ENCODE measurements at regions not wholly inside any gene's neighbourhood (a gene's known extent, or its start where the extent isn't known, plus 50 kb on each side); places are given as distances from the start of the nearest gene placed in this dataset.

DNA sequence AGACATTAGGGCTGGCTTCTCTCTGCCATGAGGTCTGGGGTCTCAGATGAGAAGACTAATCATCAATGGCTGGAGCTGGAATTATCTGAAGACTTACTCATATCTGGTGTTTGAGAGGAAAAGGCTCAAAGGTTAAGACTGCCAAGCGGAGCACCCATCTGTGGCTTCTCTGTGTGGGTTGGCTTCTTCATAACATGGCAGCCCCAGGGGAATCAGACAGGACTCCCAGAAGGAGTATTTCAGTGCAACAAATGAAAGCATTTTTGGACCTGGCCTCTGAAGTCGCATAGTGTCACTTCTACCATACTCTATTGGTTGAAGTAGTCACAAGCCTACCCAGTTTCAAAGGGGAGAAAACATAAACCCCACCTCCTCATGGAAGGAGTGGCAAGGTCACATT, 171.8 kb upstream of the KRR1 start:
- Histone ChIP-seq H3K36me3 (ENCODE audit: control insufficient read depth, insufficient read depth, low read length) (no peaks in the 10 kb centered on the region), H3K27me3 (ENCODE audit: control insufficient read depth, insufficient read depth, low read length) (no peaks in the 10 kb centered on the region), H3K9ac (ENCODE audit: low read length) (no peak overlapping the region), H3K4me1 (ENCODE audit: control insufficient read depth, insufficient read depth, low read length) (no peaks in the 10 kb centered on the region), H3K27ac (ENCODE audit: low read depth, low read length) (no peak overlapping the region), H3K4me3 (ENCODE audit: low read length) (no peak overlapping the region)

DNA sequence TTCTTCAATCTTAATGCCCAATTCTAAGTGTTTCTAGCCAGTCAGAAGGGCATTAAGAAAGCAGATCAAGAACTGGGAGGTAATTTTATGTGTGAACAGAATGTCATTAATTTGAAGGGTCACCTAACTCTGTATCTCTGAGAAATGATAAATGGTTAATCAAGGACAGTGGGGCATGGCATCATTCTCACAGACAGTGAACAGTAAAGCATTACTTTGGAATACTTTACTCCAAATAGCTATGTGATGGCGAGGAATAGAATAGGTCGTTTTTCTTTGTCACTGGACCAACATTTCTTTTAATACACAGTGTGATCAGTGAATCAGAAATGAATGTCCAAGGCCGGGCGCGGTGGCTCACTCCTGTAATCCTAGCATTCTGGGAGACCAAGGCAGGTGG, 166.1 kb upstream of the KRR1 start:
- no peak overlapping the region for H3K4me3 ChIP-seq (ENCODE audit: low read length)
- H3K27ac ChIP-seq (ENCODE audit: low read depth, low read length) = no peak overlapping the region
- H3K27me3 ChIP-seq (ENCODE audit: control insufficient read depth, insufficient read depth, low read length) = no peaks in the 10 kb centered on the region
- H3K36me3 ChIP-seq (ENCODE audit: control insufficient read depth, insufficient read depth, low read length) = no peaks in the 10 kb centered on the region
- H3K9ac ChIP-seq (ENCODE audit: low read length) = no peak overlapping the region
- H3K4me1 ChIP-seq (ENCODE audit: control insufficient read depth, insufficient read depth, low read length) = no peaks in the 10 kb centered on the region

DNA sequence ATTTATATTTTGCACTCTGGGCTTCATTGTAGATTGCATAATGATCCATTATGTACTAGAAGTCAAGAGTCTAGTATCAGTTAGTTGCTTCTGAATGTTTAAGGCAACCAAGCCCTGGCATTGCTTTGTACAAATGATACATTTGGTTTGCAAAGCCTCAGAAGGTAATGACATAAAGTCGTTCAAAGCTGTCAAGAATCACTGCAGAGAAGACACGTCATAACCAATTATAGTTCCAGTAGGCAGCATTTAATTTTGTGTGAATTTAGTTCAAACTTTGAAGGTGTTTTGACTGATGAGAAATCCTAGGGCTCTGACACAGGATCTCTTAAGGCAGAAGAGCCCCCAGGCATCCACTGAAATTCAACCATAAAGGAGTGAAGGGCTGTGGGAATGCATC, 163.0 kb upstream of the KRR1 start:
- no peak overlapping the region for H3K27ac ChIP-seq (ENCODE audit: low read depth, low read length)
- H3K4me3 ChIP-seq (ENCODE audit: low read length) = no peak overlapping the region
- H3K9ac ChIP-seq (ENCODE audit: low read length) = no peak overlapping the region
- no peaks in the 10 kb centered on the region for H3K36me3 ChIP-seq (ENCODE audit: control insufficient read depth, insufficient read depth, low read length)
- H3K4me1 ChIP-seq (ENCODE audit: control insufficient read depth, insufficient read depth, low read length) = no peaks in the 10 kb centered on the region
- no peaks in the 10 kb centered on the region for H3K27me3 ChIP-seq (ENCODE audit: control insufficient read depth, insufficient read depth, low read length)

DNA sequence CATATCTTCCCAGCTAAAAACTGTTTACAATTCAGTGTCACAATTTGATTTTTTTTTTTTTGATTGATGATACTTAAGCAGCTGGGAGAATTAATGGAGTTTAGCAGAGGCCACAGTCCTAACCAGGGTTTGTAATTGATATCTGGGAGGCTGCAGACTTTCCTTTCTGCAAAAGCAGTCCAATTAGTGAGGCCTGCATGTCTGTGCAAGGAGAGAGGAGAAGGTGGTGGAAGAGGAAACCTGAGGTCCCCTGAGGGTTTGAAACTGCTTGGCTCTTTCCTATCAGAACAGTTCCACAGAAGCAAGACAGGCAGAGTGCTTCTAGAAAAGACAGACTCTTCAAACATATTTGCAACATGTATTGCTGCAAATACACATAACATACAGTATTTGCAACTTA, 160.8 kb upstream of the KRR1 start:
- no peak overlapping the region for H3K27ac ChIP-seq (ENCODE audit: low read depth, low read length)
- no peak overlapping the region for H3K9ac ChIP-seq (ENCODE audit: low read length)
- no peak overlapping the region for H3K4me3 ChIP-seq (ENCODE audit: low read length)
- H3K27me3 ChIP-seq (ENCODE audit: control insufficient read depth, insufficient read depth, low read length) = no peaks in the 10 kb centered on the region
- H3K4me1 ChIP-seq (ENCODE audit: control insufficient read depth, insufficient read depth, low read length) = no peaks in the 10 kb centered on the region
- H3K36me3 ChIP-seq (ENCODE audit: control insufficient read depth, insufficient read depth, low read length) = no peaks in the 10 kb centered on the region

DNA sequence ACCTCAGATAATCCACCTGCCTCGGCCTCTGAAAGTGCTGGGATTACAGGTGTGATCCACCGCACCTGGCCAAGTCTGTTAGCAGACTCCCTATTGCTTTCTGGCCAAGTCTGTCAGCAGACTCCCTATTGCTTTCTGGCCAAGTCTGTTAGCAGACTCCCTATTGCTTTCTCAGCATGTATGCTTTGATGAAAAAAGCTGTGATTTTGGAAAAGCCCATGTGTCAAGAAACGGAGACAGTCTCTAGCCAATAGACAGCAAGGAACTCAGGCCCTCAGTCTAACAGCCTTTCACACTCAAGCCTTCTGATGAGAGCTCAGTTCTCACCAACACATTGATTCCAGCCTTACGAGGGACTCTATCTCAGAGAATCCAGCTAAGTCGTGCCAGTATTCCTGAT, 158.8 kb upstream of the KRR1 start:
- no peak overlapping the region for H3K27ac ChIP-seq (ENCODE audit: low read depth, low read length)
- H3K4me3 ChIP-seq (ENCODE audit: low read length) = no peak overlapping the region
- no peaks in the 10 kb centered on the region for H3K36me3 ChIP-seq (ENCODE audit: control insufficient read depth, insufficient read depth, low read length)
- no peaks in the 10 kb centered on the region for H3K27me3 ChIP-seq (ENCODE audit: control insufficient read depth, insufficient read depth, low read length)
- H3K4me1 ChIP-seq (ENCODE audit: control insufficient read depth, insufficient read depth, low read length) = no peaks in the 10 kb centered on the region
- H3K9ac ChIP-seq (ENCODE audit: low read length) = no peak overlapping the region

DNA sequence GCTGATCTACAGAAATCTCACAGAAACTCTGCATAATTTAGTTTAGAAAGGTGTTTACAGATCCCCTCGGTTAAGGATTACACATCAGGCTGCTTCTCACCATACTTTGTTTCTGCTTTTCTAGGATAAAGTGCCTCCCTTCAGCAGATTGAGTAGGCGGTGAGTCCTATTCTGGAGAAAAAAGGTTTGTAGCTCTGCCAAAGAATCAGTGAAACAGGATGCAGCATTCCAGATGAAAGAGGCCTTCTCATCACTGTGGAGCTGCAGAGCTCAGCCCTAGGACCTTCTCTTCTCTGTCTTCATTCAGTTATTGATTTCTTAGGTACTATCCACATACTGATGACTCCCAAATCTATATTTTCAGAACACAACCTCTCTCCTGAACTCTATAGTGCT, 155.5 kb upstream of the KRR1 start:
- H3K27ac ChIP-seq (ENCODE audit: low read depth, low read length) = no peak overlapping the region
- H3K27me3 ChIP-seq (ENCODE audit: control insufficient read depth, insufficient read depth, low read length) = no peaks in the 10 kb centered on the region
- no peak overlapping the region for H3K4me3 ChIP-seq (ENCODE audit: low read length)
- H3K36me3 ChIP-seq (ENCODE audit: control insufficient read depth, insufficient read depth, low read length) = no peaks in the 10 kb centered on the region
- no peaks in the 10 kb centered on the region for H3K4me1 ChIP-seq (ENCODE audit: control insufficient read depth, insufficient read depth, low read length)
- no peak overlapping the region for H3K9ac ChIP-seq (ENCODE audit: low read length)

DNA sequence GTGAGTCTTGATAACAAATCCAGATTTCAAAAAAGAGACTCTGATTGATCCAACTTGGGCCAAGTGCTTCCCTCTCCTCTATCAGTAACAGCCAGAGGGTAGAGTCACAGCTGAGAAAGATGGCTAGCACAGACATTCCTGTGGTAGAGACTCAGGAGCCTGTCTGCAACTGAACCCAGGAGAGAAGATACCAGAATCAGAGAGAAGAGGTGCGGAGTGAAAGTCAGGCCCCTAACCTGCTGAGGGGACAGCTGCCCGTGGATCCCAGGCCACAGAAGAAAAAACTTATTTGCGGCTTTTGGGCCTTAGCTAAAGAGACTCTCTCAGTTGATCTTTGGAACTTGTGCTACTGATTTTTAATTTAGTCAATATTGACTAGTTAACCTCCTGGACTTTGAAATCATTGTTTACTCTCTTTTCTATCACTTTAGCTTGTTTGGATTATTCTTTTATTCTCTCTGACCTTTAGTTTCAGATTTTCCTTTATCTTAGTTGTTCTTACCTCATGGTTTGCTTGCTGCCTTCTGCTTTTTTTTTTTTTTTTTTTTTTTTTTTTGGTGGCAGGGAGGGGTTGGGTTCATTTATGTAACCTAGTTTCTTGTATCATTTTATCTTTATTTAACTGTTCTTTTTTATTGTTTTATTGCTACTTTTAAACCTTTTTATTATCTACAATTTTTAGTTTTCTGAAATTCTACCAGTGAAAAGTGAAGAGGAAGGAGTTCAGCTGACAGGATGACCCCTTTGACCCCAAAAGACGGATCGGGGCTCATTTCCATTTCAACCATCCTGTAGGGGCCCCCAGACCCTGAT, 154.9 kb upstream of the KRR1 start:
- no peaks in the 10 kb centered on the region for H3K27me3 ChIP-seq (ENCODE audit: control insufficient read depth, insufficient read depth, low read length)
- no peaks in the 10 kb centered on the region for H3K4me1 ChIP-seq (ENCODE audit: control insufficient read depth, insufficient read depth, low read length)
- H3K36me3 ChIP-seq (ENCODE audit: control insufficient read depth, insufficient read depth, low read length) = no peaks in the 10 kb centered on the region
- H3K4me3 ChIP-seq (ENCODE audit: low read length) = no peak overlapping the region
- H3K9ac ChIP-seq (ENCODE audit: low read length) = no peak overlapping the region
- no peak overlapping the region for H3K27ac ChIP-seq (ENCODE audit: low read depth, low read length)

DNA sequence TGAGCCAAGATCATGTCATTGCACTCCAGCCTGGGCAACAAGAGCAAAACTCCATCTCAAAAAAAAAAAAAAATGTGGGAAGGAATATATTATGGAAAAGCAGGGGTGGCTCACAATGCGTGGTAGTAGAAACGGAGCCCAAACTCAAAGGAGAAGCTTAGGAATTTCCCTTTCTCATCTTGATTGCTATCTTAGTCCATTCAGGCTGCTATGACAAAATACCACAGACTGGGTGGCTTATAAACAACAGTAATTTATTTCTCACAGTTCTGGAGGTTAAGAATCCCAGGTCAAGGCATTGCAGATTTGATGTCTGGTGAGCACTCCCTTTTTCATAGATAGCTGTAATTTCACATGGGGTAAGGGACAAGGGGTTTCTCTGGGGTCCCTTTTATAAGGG, 153.8 kb upstream of the KRR1 start:
- no peak overlapping the region for H3K27ac ChIP-seq (ENCODE audit: low read depth, low read length)
- no peaks in the 10 kb centered on the region for H3K4me1 ChIP-seq (ENCODE audit: control insufficient read depth, insufficient read depth, low read length)
- H3K4me3 ChIP-seq (ENCODE audit: low read length) = no peak overlapping the region
- H3K36me3 ChIP-seq (ENCODE audit: control insufficient read depth, insufficient read depth, low read length) = no peaks in the 10 kb centered on the region
- H3K27me3 ChIP-seq (ENCODE audit: control insufficient read depth, insufficient read depth, low read length) = no peaks in the 10 kb centered on the region
- no peak overlapping the region for H3K9ac ChIP-seq (ENCODE audit: low read length)

DNA sequence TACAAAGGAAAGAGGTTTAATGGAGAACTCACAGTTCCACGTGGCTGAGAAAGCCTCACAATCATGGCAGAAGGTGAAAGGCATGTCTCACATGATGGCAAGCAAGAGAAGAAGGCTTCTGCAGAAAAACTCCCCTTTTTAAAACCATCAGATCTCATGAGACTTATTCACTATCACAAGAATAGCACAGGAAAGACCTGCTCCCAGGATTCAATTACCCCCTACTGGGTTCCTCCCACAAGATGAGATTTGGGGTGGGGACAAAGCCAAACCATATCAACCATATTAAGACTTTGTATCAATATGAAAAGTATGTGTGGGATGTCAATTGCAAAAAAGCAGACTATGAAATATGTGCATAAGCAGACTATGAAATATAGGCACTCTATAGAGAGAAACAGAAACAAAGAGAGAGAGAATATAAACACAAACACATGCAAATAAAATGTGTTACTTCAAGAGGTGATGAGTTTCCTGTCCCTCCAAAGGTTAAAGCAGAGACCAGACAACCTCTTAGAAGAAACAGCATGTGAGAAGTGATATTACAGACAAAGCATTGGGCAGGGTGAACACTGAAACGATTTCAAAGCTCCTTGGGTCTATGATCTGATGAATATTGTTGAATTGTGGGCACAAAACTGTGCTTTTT, 151.2 kb upstream of the KRR1 start:
- H3K36me3 ChIP-seq (ENCODE audit: control insufficient read depth, insufficient read depth, low read length) = no peaks in the 10 kb centered on the region
- H3K4me3 ChIP-seq (ENCODE audit: low read length) = no peak overlapping the region
- no peak overlapping the region for H3K9ac ChIP-seq (ENCODE audit: low read length)
- H3K27me3 ChIP-seq (ENCODE audit: control insufficient read depth, insufficient read depth, low read length) = no peaks in the 10 kb centered on the region
- H3K27ac ChIP-seq (ENCODE audit: low read depth, low read length) = no peak overlapping the region
- no peaks in the 10 kb centered on the region for H3K4me1 ChIP-seq (ENCODE audit: control insufficient read depth, insufficient read depth, low read length)

DNA sequence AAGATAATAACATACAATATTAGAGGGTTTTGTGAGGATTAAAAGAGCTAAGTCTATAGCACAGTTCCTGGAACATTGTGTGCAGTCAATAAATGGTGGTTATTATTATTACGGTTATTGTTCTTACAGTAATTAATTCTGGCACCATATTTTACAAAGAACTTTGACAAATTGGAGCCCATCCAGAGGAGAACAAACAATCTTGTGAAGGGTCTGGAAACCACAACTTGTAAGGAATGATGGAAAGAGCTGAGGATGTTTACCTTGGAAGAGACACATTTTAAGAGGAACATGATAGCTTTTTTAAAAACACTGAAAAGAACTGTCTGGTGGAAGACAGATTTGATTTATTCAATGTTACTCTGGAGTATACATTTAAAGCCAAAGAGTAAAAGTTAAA, 150.5 kb upstream of the KRR1 start:
- no peak overlapping the region for H3K4me3 ChIP-seq (ENCODE audit: low read length)

DNA sequence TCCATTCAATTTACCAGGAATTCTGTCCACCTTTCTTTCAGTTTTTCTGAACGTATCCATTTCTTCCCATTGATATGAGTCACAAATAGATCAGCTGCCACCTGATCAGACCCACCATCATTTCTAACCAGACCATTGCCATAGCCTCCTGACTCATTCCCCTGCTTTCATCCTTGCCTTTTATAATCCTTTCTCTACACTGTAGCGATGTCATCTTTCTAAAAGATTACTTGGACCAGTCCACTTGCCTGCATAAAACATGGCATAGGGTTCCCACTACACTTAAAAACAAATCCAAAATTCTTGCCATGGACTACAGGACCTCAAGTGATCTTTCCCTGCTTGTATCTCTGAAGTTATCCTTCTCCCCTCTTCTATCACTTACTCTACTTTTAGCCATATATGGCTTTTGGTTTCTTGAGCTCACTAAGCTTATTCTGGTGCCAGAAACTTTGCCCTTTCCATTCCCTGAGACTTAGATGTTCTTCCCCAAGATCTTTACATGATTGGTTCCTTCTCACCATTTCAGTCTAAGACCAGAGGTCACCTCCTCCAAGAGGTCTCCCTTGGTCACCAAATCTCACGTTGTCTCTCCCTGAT, 149.5 kb upstream of the KRR1 start:
- no peaks in the 10 kb centered on the region for H3K27me3 ChIP-seq (ENCODE audit: control insufficient read depth, insufficient read depth, low read length)
- no peak overlapping the region for H3K27ac ChIP-seq (ENCODE audit: low read depth, low read length)
- no peak overlapping the region for H3K4me3 ChIP-seq (ENCODE audit: low read length)
- H3K36me3 ChIP-seq (ENCODE audit: control insufficient read depth, insufficient read depth, low read length) = no peaks in the 10 kb centered on the region
- no peak overlapping the region for H3K9ac ChIP-seq (ENCODE audit: low read length)
- H3K4me1 ChIP-seq (ENCODE audit: control insufficient read depth, insufficient read depth, low read length) = no peaks in the 10 kb centered on the region

More for the DNA sequence above, 150.5 kb upstream of the KRR1 start:
- Histone ChIP-seq H3K27me3 (ENCODE audit: control insufficient read depth, insufficient read depth, low read length) (no peaks in the 10 kb centered on the region), H3K36me3 (ENCODE audit: control insufficient read depth, insufficient read depth, low read length) (no peaks in the 10 kb centered on the region), H3K4me1 (ENCODE audit: control insufficient read depth, insufficient read depth, low read length) (no peaks in the 10 kb centered on the region), H3K9ac (ENCODE audit: low read length) (no peak overlapping the region), H3K27ac (ENCODE audit: low read depth, low read length) (no peak overlapping the region)

DNA sequence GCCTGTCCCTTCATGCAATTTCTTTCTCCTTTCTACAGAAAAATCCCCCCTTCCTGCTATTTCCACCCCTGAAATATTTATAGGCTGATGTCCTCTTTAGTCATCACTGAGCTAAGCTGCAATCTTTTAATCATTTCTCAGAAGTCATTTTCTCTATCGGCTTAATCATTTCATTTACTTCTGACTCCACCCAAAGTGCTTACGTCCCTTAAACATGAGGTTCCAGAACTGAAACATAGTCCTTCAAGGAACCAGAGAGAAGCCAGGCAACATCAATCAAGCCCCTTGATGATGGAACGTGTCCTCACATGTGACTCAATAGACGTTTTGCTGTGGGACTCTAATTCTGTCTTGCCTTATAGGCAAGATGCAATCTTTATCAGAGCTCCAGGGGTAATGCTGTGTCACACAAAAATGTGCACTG, 148.7 kb upstream of the KRR1 start:
- no peak overlapping the region for H3K9ac ChIP-seq (ENCODE audit: low read length)
- H3K27ac ChIP-seq (ENCODE audit: low read depth, low read length) = no peak overlapping the region
- no peak overlapping the region for H3K4me3 ChIP-seq (ENCODE audit: low read length)
- no peaks in the 10 kb centered on the region for H3K4me1 ChIP-seq (ENCODE audit: control insufficient read depth, insufficient read depth, low read length)
- no peaks in the 10 kb centered on the region for H3K36me3 ChIP-seq (ENCODE audit: control insufficient read depth, insufficient read depth, low read length)
- H3K27me3 ChIP-seq (ENCODE audit: control insufficient read depth, insufficient read depth, low read length) = no peaks in the 10 kb centered on the region

Data from rectal smooth muscle tissue (tissue), 1 donor.